Lung (tissue), 11 donors: ENCODE measurements at regions not wholly inside any gene's neighbourhood (a gene's known extent, or its start where the extent isn't known, plus 50 kb on each side); places are given as distances from the start of the nearest gene placed in this dataset.
"Not testable (repeated sequence)": the region's sequence is repeated elsewhere in the genome, so short reads cannot be mapped to it uniquely, and the experiment has no call there.

Experiments
- ATAC-seq: fragments of 200-7000 bp; cut with Tn5 transposase; one replicate; pipeline ENCODE4 v1.9.1; 2020; ENCODE audit warnings: moderate number of reproducible peaks; ENCODE audit not compliant: insufficient read depth, low FRiP score
- DNase-seq, 3 donors: peaks; one replicate each; pipeline ENCODE4 v3.0.0-alpha.2; 2013 to 2017
- H3K27ac ChIP-seq, 2 donors: one replicate each; pipeline ENCODE4 v1.5.1; 2013; ENCODE audit warnings: mild to moderate bottlenecking in 2 of 2, moderate library complexity in 2 of 2, control low read depth in 1 of 2, inconsistent platforms in 1 of 2, low read depth in 1 of 2, low read length in 1 of 2
- H3K27me3 ChIP-seq, 3 donors: one replicate each; pipeline ENCODE4 v1.5.1; 2013; ENCODE audit warnings: low read length in 2 of 3; ENCODE audit not compliant: control insufficient read depth in 3 of 3, insufficient read depth in 3 of 3
- H3K36me3 ChIP-seq, 4 donors: one replicate each; pipeline ENCODE4 v1.5.1; 2013; ENCODE audit warnings: low read length in 4 of 4, mild to moderate bottlenecking in 1 of 4, moderate library complexity in 1 of 4; ENCODE audit not compliant: control insufficient read depth in 4 of 4, insufficient read depth in 4 of 4
- H3K4me1 ChIP-seq, 5 donors: one replicate each; pipeline ENCODE4 v1.5.1; 2013; ENCODE audit warnings: low read length in 5 of 5, mild to moderate bottlenecking in 2 of 5, moderate library complexity in 1 of 5; ENCODE audit not compliant: control insufficient read depth in 5 of 5, insufficient read depth in 5 of 5
- H3K4me3 ChIP-seq: one replicate; pipeline ENCODE4 v1.5.1; 2013; ENCODE audit warnings: mild to moderate bottlenecking, control low read depth, moderate library complexity
- H3K9ac ChIP-seq, 2 donors: one replicate each; pipeline ENCODE4 v1.5.1; 2013; ENCODE audit warnings: low read length in 2 of 2, control low read depth in 1 of 2; ENCODE audit not compliant: insufficient read depth in 1 of 2
- H3K9me3 ChIP-seq, 4 donors: one replicate each; pipeline ENCODE4 v1.5.1; 2013; ENCODE audit warnings: low read length in 3 of 4, mild to moderate bottlenecking in 1 of 4, moderate library complexity in 1 of 4; ENCODE audit not compliant: control insufficient read depth in 4 of 4, insufficient read depth in 3 of 4
- CTCF ChIP-seq: IDR thresholded peaks from 2 replicates; pipeline ENCODE4 v1.5.1; 2012; ENCODE audit warnings: mild to moderate bottlenecking; ENCODE audit errors: control extremely low read depth, extremely low read depth
- WGBS, 2 donors: extraction: QIAGEN DNeasy Blood & Tissue Kit; methylation state at CpG; one replicate each; pipeline ENCODE4 v1.1.7; 2013; 5-methylcytosine and 5-hydroxymethylcytosine counted together
- donor health status: control.
- donor health status: control.
- donor health status: Bipolar disorder and iron deficiency.
- donor health status: healthy.
- donor health status: DM: yes; HTN: yes; CAD: no.

GRCh38 chr1:232334811-232335210, 295.1 kb downstream of the SIPA1L2 start:
- WGBS, 2 donors, result 90% methylated on average over 10 of the region's 10 CpGs
- ATAC-seq, result no peak
- no peak for DNase-seq

DNA sequence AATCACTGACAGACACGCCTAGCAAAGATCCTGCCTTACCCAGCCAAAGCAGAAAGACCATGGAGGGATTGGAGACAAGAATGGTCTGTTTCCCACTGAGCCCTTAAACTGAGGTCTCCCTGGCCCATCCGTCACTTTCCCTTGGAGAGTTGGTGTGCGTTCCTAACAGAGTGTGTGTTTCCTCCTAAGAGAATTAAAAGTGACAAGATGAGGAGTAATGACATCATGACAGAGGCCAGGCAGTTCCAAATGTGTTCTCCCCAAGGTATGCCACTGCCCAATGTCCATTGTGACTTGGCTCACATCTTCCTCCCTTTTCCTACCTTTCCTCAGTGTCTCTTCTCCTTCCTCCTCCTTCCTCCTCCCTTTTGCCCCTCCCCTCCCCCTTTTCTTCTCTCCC, 295.7 kb downstream of the SIPA1L2 start:
- no peak for TF ChIP-seq CTCF
- H3K4me3 ChIP-seq, result no peak overlapping the region
- no peaks in the 10 kb centered on the region for H3K4me1 ChIP-seq
- H3K9me3 ChIP-seq, result peaks cover 0 to 4% (median 0%) of the 10 kb centered on the region in 4 donors
- DNase-seq, result no peak
- 61 to 78% methylated on average over 3 of the region's 3 CpGs for WGBS, 2 donors
- no peak for ATAC-seq
- H3K27me3 ChIP-seq, result no peaks in the 10 kb centered on the region
- no peak overlapping the region for H3K9ac ChIP-seq
- H3K27ac ChIP-seq, result no peak overlapping the region
- H3K36me3 ChIP-seq, result no peaks in the 10 kb centered on the region

More at GRCh38 chr1:232334811-232335210, 295.1 kb downstream of the SIPA1L2 start:
- Histone ChIP-seq H3K4me3 (no peak overlapping the region), H3K9ac (no peak overlapping the region), H3K27ac (no peak overlapping the region), H3K4me1 (no peaks in the 10 kb centered on the region), H3K27me3 (no peaks in the 10 kb centered on the region), H3K36me3 (no peaks in the 10 kb centered on the region), H3K9me3 (peaks cover 0 to 4% (median 0%) of the 10 kb centered on the region in 4 donors)
- TF ChIP-seq CTCF, result no peak

GRCh38 chr1:232333419-232333767, 296.5 kb downstream of the SIPA1L2 start:
- Histone ChIP-seq H3K27me3 (no peaks in the 10 kb centered on the region), H3K9ac (no peak overlapping the region)
- TF ChIP-seq CTCF, result no peak

DNA sequence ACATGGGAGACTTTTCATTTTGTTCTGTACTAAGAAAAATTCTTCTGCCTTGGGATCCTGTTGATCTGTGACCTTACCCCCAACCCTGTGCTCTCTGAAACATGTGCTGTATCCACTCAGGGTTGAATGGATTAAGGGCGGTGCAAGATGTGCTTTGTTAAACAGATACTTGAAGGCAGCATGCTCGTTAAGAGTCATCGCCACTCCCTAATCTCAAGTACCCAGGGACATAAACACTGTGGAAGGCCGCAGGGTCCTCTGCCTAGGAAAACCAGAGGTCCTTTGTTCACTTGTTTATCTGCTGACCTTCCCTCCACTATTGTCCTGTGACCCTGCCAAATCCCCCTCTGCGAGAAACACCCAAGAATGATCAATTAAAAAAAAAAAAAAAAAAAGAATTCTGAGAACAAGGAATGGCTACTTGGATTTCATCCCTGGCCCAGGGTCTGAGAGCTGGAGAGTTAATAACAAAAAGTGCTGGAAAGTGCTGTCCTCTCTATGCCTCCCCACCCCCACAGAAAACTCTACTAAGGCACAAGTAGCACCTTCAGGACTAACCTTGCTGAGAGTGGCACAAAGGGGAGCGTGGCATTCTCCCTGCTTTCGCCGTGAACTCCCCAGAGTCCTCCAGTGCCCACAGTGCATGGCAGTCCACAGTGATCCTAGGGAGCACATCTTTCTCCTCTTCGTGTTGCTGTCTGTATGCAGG, 297.1 kb downstream of the SIPA1L2 start:
- not testable (repeated sequence) for ATAC-seq, H3K27me3 ChIP-seq, H3K4me3 ChIP-seq, H3K9me3 ChIP-seq, DNase-seq, H3K9ac ChIP-seq, H3K36me3 ChIP-seq, H3K27ac ChIP-seq, H3K4me1 ChIP-seq
- 76 to 91% methylated on average over 8 of the region's 9 CpGs for WGBS, 2 donors

More at GRCh38 chr1:232333419-232333767, 296.5 kb downstream of the SIPA1L2 start:
- no peak overlapping the region for H3K4me3 ChIP-seq
- H3K27ac ChIP-seq, result no peak overlapping the region
- DNase-seq, result no peak
- no peaks in the 10 kb centered on the region for H3K4me1 ChIP-seq
- peaks cover 0 to 4% (median 0%) of the 10 kb centered on the region in 4 donors for H3K9me3 ChIP-seq
- no peak for ATAC-seq
- 96 to 98% methylated on average over 5 of the region's 5 CpGs for WGBS, 2 donors
- H3K36me3 ChIP-seq, result no peaks in the 10 kb centered on the region
